Trophoblast cell (in vitro differentiated cells and primary cell): ENCODE measurements at regions not wholly inside any gene's neighbourhood (a gene's known extent, or its start where the extent isn't known, plus 50 kb on each side); places are given as distances from the start of the nearest gene placed in this dataset.

Experiments used
- DNase-seq, 2 donors: peaks; one replicate each; pipeline ENCODE4 v3.0.0-alpha.2; 2016
- H2AFZ ChIP-seq: 2 replicates; pipeline ENCODE4 v1.6.1; 2013; ENCODE audit warnings: low read length, moderate library complexity, mild to moderate bottlenecking; ENCODE audit not compliant: insufficient read depth, poor library complexity
- H2AK5ac ChIP-seq: 2 replicates; pipeline ENCODE4 v1.6.1; 2013; ENCODE audit warnings: mild to moderate bottlenecking, low read length
- H2BK120ac ChIP-seq: 2 replicates; pipeline ENCODE4 v1.6.1; 2013; ENCODE audit warnings: low read length, mild to moderate bottlenecking, moderate library complexity; ENCODE audit not compliant: insufficient read depth, poor library complexity
- H2BK12ac ChIP-seq: 2 replicates; pipeline ENCODE4 v1.6.1; 2013; ENCODE audit warnings: mild to moderate bottlenecking, low read length, moderate library complexity
- H2BK5ac ChIP-seq: 2 replicates; pipeline ENCODE4 v1.6.1; 2013; ENCODE audit warnings: low read length, low read depth, moderate library complexity, mild to moderate bottlenecking; ENCODE audit not compliant: poor library complexity
- H3K14ac ChIP-seq: 2 replicates; pipeline ENCODE4 v1.6.1; 2013; ENCODE audit warnings: mild to moderate bottlenecking, low read length
- H3K18ac ChIP-seq: 2 replicates; pipeline ENCODE4 v1.6.1; 2013; ENCODE audit warnings: mild to moderate bottlenecking, low read length
- H3K23ac ChIP-seq: 2 replicates; pipeline ENCODE4 v1.6.1; 2013; ENCODE audit warnings: low read length
- H3K27ac ChIP-seq: 2 replicates; pipeline ENCODE4 v1.5.1; 2013; ENCODE audit warnings: low read depth, mild to moderate bottlenecking, inconsistent platforms, low read length, moderate library complexity
- H3K27me3 ChIP-seq: 2 replicates; pipeline ENCODE4 v1.6.1; 2013; ENCODE audit warnings: inconsistent platforms, mild to moderate bottlenecking, low read length, moderate library complexity; ENCODE audit not compliant: insufficient read depth
- H3K36me3 ChIP-seq, 2 experiments: 1 replicate in 1 of 2; 2 replicates in 1 of 2; pipeline ENCODE4 v1.6.1; 2013; ENCODE audit warnings: low read length in 2 of 2, mild to moderate bottlenecking in 2 of 2, moderate library complexity in 1 of 2; ENCODE audit not compliant: insufficient read depth in 2 of 2, control insufficient read depth in 1 of 2
- H3K4ac ChIP-seq: 2 replicates; pipeline ENCODE4 v1.6.1; 2013; ENCODE audit warnings: low read depth, mild to moderate bottlenecking, low read length, moderate library complexity
- H3K4me1 ChIP-seq, 2 experiments: 1 replicate in 1 of 2; 2 replicates in 1 of 2; pipeline ENCODE4 v1.6.1; 2013; ENCODE audit warnings: low read length in 2 of 2, mild to moderate bottlenecking in 2 of 2, moderate library complexity in 1 of 2; ENCODE audit not compliant: insufficient read depth in 2 of 2, control insufficient read depth in 1 of 2
- H3K4me2 ChIP-seq: 2 replicates; pipeline ENCODE4 v1.6.1; 2013; ENCODE audit warnings: inconsistent platforms, mild to moderate bottlenecking, low read length, moderate library complexity
- H3K4me3 ChIP-seq: 2 replicates; pipeline ENCODE4 v1.5.1; 2013; ENCODE audit warnings: mild to moderate bottlenecking, low read depth, low read length, inconsistent platforms
- H3K79me1 ChIP-seq: one replicate; pipeline ENCODE4 v1.6.1; 2013; ENCODE audit warnings: low read length
- H3K79me2 ChIP-seq: 2 replicates; pipeline ENCODE4 v1.6.1; 2013; ENCODE audit warnings: low read length, mild to moderate bottlenecking; ENCODE audit not compliant: control insufficient read depth, insufficient read depth, poor library complexity
- H3K9ac ChIP-seq: 2 replicates; pipeline ENCODE4 v1.6.1; 2013; ENCODE audit warnings: mild to moderate bottlenecking, low read length
- H3K9me3 ChIP-seq: 2 replicates; pipeline ENCODE4 v1.6.1; 2013; ENCODE audit warnings: low read depth, mild to moderate bottlenecking, control low read depth, inconsistent platforms, low read length; ENCODE audit not compliant: insufficient read depth
- H4K12ac ChIP-seq: 2 replicates; pipeline ENCODE4 v1.6.1; 2013; ENCODE audit warnings: low read depth, mild to moderate bottlenecking, low read length, moderate library complexity
- H4K8ac ChIP-seq: 2 replicates; pipeline ENCODE4 v1.6.1; 2013; ENCODE audit warnings: low read depth, mild to moderate bottlenecking, low read length, moderate library complexity
- H4K91ac ChIP-seq: one replicate; pipeline ENCODE4 v1.6.1; 2013; ENCODE audit warnings: low read depth, mild to moderate bottlenecking, low read length, moderate library complexity
- WGBS: extraction: QIAGEN DNeasy Blood & Tissue Kit; methylation state at CpG from one replicate; pipeline ENCODE4 v1.1.7; 2013; ENCODE audit warnings: missing lambda C conversion rate; ENCODE audit not compliant: insufficient read length, insufficient coverage; ENCODE audit errors: extremely low coverage; 5-methylcytosine and 5-hydroxymethylcytosine counted together

GRCh38 chr4:164508097-164508496 is 245.8 kb upstream of the SMIM31 start:
- Histone ChIP-seq H3K4ac (no peak overlapping the region), H3K9me3 (no peaks in the 10 kb centered on the region), H3K4me3 (no peak overlapping the region), H2BK5ac (no peak overlapping the region), H2AFZ (no peak overlapping the region), H3K27ac (no peak overlapping the region), H3K79me2 (no peaks in the 10 kb centered on the region), H3K79me1 (no peaks in the 10 kb centered on the region), H3K23ac (no peak overlapping the region), H4K91ac (no peak overlapping the region), H4K8ac (no peak overlapping the region), H2BK120ac (no peak overlapping the region), H3K4me2 (no peak overlapping the region), H3K18ac (no peak overlapping the region), H2AK5ac (no peak overlapping the region), H2BK12ac (no peak overlapping the region), H3K27me3 (no peaks in the 10 kb centered on the region), H3K4me1 (no peaks in the 10 kb centered on the region), H3K9ac (no peak overlapping the region), H4K12ac (no peak overlapping the region), H3K36me3 (no peaks in the 10 kb centered on the region), H3K14ac (no peak overlapping the region)
- no CpG with 5 or more reads among the region's 3 CpGs for WGBS
- peak; percentile 37 to 55 for DNase-seq

DNA sequence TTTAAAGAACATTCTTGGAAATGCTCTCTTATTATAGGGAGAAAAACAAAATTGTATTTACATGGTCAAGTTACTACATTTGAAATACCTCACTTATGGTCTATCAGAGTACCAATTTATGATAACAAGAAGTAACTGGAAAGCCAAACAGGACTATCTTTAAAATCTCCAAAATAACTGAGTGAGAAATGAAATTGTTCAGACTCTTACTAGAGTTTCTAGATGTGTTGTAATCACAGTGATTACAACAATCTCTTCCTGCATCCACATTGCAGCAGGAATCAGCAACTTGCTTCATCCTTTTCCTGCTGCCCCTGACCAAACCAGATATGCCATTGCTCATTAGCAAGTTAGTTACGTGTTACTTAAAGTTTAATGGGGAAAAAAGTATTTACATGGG is 245.2 kb upstream of the SMIM31 start:
- no peaks in the 10 kb centered on the region for H3K4me1 ChIP-seq
- no peak overlapping the region for H3K9ac ChIP-seq
- no peak overlapping the region for H4K12ac ChIP-seq

GRCh38 chr4:164509951-164510350 is 244.0 kb upstream of the SMIM31 start:
- Histone ChIP-seq H3K4me3 (no peak overlapping the region), H2BK12ac (no peak overlapping the region), H4K8ac (no peak overlapping the region), H3K36me3 (no peaks in the 10 kb centered on the region), H2AFZ (no peak overlapping the region), H4K12ac (no peak overlapping the region), H2BK5ac (no peak overlapping the region), H2AK5ac (no peak overlapping the region), H3K18ac (no peak overlapping the region), H3K4me2 (no peak overlapping the region), H2BK120ac (no peak overlapping the region), H3K4ac (no peak overlapping the region), H3K9ac (no peak overlapping the region), H3K79me2 (no peaks in the 10 kb centered on the region), H3K27me3 (no peaks in the 10 kb centered on the region), H3K9me3 (no peaks in the 10 kb centered on the region), H4K91ac (no peak overlapping the region), H3K14ac (no peak overlapping the region), H3K79me1 (no peaks in the 10 kb centered on the region), H3K4me1 (no peaks in the 10 kb centered on the region), H3K23ac (no peak overlapping the region), H3K27ac (no peak overlapping the region)
- no peak for DNase-seq
- WGBS = no CpG with 5 or more reads among the region's 3 CpGs

More for the DNA sequence above, 245.2 kb upstream of the SMIM31 start:
- no peak overlapping the region for H2BK12ac ChIP-seq
- no peak overlapping the region for H2AK5ac ChIP-seq
- no peaks in the 10 kb centered on the region for H3K27me3 ChIP-seq
- no peak overlapping the region for H2AFZ ChIP-seq
- no peaks in the 10 kb centered on the region for H3K79me1 ChIP-seq
- H3K79me2 ChIP-seq = no peaks in the 10 kb centered on the region
- DNase-seq = peak; percentile 7 to 81
- H3K14ac ChIP-seq = no peak overlapping the region
- H3K4me2 ChIP-seq = no peak overlapping the region
- no CpG with 5 or more reads among the region's 1 CpG for WGBS
- H3K23ac ChIP-seq = no peak overlapping the region
- H3K36me3 ChIP-seq = no peaks in the 10 kb centered on the region
- no peak overlapping the region for H4K8ac ChIP-seq
- no peak overlapping the region for H2BK120ac ChIP-seq
- no peak overlapping the region for H3K4me3 ChIP-seq
- H2BK5ac ChIP-seq = no peak overlapping the region
- no peak overlapping the region for H3K4ac ChIP-seq
- no peak overlapping the region for H3K27ac ChIP-seq
- no peaks in the 10 kb centered on the region for H3K9me3 ChIP-seq
- no peak overlapping the region for H4K91ac ChIP-seq
- no peak overlapping the region for H3K18ac ChIP-seq

- H4K12ac ChIP-seq = no peak overlapping the region
- no peak overlapping the region for H2AK5ac ChIP-seq
- no peak overlapping the region for H4K91ac ChIP-seq
- no peak overlapping the region for H3K14ac ChIP-seq
- no peak overlapping the region for H3K27ac ChIP-seq
- no peak overlapping the region for H4K8ac ChIP-seq
- H3K4me3 ChIP-seq = no peak overlapping the region
- H3K4me2 ChIP-seq = no peak overlapping the region
- H3K9ac ChIP-seq = no peak overlapping the region
- H2BK120ac ChIP-seq = no peak overlapping the region
- no peaks in the 10 kb centered on the region for H3K4me1 ChIP-seq
- no peaks in the 10 kb centered on the region for H3K9me3 ChIP-seq
- H3K18ac ChIP-seq = no peak overlapping the region
- H3K79me2 ChIP-seq = no peaks in the 10 kb centered on the region
- H2BK5ac ChIP-seq = no peak overlapping the region
- WGBS = no CpG with 5 or more reads among the region's 2 CpGs
- no peak for DNase-seq
- H3K27me3 ChIP-seq = no peaks in the 10 kb centered on the region
- H3K36me3 ChIP-seq = no peaks in the 10 kb centered on the region
- H2BK12ac ChIP-seq = no peak overlapping the region
- H3K4ac ChIP-seq = no peak overlapping the region
- H3K23ac ChIP-seq = no peak overlapping the region
- no peak overlapping the region for H2AFZ ChIP-seq
- H3K79me1 ChIP-seq = no peaks in the 10 kb centered on the region
These were observed 241.8 kb upstream of the SMIM31 start for GRCh38 chr4:164512124-164512523.
